ENCODE measurements at regions not wholly inside any gene's neighbourhood (a gene's known extent, or its start where the extent isn't known, plus 50 kb on each side); places are given as distances from the start of the nearest gene placed in this dataset.

DNA sequence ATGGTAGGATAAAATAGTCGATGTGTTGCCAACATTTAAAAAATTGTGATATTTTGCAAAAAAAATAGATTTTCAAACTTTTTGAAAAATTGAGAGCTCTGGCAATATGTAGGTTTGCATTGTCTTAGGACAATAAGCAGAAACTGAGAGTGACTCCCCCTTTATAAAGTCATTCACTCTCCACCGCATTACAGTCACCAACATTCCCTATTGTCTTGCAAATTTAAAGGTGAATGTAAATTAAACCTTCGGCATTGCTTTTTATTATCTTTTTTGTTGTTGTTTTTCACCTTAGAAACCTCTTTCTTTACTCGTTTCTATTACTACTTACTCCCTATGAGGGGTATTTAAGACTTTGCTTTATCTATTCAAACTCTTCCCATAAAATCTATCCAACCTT lies 944.2 kb downstream of the DTWD2 start:
- DNase-seq (ENCODE audit: low spot score), result no peak

DNA sequence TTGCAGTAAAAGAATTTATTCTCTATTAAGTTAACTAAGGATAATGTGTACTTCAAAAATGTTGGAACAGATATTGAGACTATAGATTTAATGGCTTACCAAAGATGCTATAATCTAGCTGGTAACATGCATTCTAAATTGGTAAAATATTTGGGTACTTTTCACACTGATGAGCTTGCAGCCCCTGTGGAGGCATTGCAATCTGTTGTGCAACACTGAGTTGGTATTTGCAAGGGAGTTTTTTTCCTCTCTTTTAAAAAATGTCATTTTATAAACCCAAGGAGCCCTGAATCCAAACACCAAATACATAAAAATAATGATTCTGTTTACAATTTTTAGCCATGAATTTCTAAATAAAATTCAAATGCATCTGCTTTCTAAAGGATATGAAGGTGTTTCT lies 944.8 kb downstream of the DTWD2 start:
- DNase-seq (ENCODE audit: low spot score), result no peak

DNA sequence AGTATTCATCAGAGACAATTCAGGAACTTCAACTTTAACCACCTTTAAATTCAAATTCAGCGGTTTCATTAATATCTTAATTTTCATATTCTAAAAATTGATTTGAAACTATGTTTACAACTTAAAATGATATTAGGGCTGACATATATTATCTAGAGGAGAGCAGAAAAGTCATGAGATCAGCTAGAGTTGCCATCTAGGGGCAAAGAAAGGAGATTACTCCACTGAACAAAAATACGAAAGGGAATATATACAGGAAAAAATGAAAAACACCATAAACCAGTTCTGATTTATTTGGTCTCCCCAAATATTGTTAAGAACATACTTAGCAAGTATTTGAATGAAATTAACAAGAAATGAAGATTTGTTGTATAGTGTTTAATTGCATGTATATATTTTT lies 946.3 kb downstream of the DTWD2 start:
- DNase-seq (ENCODE audit: low spot score), result no peak

DNA sequence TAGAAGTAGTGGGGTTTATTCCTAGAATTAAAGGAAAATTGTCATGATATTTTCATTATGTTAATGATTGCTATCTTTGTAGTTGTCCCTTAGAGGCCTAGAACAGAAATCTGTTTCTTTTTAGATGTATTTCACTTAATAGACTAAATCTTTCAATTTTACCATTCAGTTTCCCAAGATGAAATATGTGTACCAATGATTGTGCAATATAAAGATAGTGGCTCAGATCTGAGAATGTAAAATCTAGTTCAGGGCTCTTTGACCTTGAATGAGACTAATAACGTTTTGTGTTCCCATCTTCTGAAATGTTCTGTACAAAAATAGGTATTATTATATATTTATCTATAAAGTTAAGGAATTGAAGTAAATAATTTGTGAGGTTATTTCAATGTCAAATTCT lies 947.9 kb downstream of the DTWD2 start:
- no peak for DNase-seq (ENCODE audit: low spot score)

DNA sequence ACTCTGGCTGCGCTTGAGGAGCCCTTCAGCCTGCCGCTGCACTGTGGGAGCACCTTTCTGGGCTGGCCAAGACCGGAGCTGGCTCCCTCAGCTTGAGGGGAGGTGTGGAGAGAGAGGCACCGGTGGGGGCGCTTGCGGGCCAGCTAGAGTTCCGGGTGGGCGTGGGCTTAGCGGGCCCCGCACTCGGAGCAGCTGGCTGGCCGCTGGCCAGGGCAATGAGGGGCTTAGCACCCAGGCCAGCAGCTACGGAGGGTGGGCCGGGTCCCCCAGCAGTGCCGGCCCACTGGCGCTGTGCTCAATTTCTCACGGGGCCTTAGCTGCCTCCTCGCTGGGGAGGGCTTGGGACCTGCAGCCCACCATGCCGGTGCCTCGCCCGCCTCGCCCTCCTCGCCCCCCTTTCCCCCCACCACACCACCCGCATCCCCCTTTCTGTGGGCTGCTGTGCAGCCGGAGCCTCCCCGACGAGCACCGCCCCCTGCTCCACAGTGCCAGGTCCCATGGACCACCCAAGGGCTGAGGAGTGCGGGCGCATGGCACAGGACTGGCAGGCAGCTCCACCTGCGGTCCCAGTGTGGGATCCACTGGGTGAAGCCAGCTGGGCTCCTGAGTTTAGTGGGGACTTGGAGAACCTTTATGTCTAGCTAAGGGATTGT lies 954.5 kb downstream of the DTWD2 start:
- DNase-seq (ENCODE audit: low spot score), result no peak

DNA sequence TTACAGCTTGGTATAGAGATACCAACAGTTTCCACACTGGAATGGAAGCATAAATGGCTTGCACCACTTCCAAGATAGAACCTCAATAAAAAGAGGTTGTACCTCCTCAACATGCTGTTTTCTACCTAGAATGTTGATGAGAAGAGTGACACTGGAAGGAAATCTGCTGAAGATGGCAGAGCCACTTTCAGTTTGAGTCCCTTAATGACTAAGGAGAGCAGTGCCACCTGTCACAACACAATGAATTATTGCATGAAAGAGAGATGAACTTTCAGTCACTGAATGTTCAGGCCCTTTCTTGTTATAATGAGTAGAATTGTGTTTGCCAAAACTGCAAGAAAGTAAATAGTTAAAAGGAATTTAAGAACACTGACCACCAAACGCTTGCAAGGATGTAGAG lies 958.5 kb downstream of the DTWD2 start:
- DNase-seq (ENCODE audit: low spot score), result no peak

DNA sequence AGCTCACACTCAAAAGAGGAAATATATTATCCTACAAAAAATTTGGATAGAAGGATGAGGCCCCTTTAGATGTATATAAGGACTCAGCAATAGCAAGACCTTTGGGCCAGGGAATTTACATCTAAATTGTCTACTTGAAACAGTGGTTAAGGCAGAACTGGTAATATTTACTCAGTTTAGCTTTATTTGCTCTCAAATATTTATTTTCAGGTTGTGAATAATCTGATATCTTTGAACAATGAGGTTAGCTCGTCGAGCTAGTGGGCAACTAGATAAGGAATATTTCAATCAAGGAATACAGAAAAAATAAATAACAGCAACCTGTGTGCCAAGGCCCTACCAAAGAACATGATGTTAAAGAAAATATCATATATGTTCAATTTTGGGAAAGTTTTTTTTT lies 966.3 kb downstream of the DTWD2 start:
- no peak for DNase-seq (ENCODE audit: low spot score)

DNA sequence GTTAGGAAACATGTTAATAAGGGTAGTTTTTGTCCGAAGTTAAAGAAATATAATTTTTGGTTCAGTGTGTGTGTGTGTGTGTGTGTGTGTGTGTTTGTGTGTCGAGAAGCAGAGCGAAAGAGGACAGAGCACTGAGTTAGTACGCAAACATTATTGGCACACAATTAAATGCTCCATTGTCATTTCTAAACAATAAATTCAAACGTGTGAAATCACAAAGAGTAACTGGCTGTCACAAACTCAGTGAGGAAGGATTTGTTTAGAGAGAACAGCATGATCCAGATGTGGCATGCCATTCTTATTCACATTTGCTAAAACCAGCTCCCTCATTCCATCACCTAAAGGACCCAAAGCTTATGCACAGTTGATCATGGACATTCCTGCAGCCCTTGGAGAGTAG lies 970.8 kb downstream of the DTWD2 start:
- no peak for DNase-seq (ENCODE audit: low spot score)

DNA sequence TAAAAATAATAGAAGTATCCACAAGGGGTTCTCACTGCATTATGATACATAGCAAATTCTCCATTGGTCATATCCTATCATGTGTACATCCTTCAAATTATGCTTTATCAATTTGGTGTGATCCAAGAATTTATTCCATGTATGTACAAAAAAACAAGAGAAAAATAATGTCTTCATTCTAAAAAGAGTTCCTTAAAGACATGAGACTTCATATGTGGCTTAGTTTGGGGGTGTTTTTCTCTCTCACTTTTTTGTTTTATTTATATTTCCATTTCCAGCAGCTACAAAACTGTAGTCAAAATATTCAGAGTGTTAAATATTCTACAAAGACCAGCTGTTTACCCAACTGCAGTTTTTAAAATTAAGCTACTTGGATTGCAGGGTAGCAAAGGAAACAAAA lies 972.0 kb downstream of the DTWD2 start:
- no peak for DNase-seq (ENCODE audit: low spot score)

DNA sequence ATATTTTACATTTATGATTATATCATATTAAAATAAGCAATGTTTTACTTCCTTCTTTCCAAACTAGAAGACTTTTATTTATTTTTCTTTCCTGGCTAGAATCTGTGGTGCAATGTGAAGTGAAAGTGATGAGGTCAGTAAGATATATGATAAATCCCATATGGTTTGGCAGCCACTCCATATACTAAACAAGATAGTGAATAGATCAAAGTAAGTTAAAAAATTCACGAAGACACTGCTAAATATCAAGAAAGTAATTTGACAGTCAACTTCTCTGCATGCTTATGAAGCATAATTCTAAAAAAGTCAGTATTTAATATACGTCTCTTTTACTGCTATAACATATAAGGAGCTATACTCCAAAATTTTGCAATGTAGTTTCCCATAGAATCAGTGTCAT lies 972.8 kb downstream of the DTWD2 start:
- no peak for DNase-seq (ENCODE audit: low spot score)

DNA sequence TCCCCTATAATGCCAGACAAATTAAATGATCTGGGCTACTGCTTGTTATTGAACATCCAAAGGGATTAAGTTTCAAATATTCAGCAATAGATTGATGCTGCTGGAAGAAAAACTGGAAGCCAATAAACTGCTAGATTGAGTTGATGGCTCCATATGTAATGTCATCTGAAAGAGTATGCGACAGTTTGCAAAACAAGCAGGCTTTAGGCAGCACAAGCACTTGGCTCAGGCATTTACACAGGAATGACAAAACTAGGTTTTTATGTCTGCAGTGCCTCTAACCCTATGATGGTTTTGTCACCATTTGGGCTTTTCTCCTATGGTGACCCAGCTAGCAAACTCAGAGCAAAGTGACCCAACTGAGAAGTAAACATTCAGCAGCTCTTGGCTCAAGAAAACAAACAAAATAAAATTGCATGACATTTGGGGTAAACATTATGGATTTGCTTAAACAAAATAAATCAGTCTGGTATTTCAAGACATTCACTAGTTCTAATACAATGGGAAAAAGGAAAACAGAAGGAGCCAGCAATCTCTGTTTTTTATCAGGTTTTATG lies 978.5 kb downstream of the DTWD2 start:
- DNase-seq (ENCODE audit: low spot score), result no peak

DNA sequence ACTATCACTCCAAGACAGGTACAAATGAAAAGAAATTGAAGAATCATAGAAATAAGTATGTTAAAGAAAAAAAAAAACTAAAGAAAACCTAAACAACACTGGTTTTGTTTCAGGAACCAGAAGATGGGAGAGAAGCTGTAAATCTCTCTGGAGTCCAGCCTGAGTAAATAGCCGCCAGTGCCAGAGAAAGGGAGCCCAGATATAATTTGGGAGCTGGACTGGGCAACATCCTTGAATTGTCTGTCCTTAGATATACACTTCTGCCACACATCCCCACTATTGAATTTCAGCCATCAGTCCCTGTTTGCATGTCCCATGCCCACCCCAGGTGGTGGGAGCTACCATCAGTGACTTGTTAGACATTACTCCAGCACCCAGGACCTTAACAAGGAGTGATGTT lies 979.6 kb downstream of the DTWD2 start:
- no peak for DNase-seq (ENCODE audit: low spot score)

DNA sequence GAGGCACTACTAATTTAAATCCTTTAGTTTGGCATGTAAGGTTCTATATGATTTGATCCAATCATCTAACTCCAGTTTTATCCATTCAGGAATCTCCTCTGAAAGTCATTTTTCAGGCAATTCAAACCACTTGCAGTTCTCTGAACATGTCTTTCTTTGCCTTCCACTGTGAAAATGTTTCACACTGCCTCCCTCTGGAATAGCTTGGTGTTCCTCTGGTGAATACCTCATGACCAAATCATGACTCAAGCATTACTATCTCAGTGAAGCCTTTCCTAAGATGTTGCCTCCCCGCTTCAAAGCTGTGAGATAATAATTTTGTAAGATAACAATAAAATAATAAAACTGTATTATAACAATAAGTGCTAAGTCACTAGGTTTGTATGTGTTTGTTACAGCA lies 981.1 kb downstream of the DTWD2 start:
- no peak for DNase-seq (ENCODE audit: low spot score)

DNA sequence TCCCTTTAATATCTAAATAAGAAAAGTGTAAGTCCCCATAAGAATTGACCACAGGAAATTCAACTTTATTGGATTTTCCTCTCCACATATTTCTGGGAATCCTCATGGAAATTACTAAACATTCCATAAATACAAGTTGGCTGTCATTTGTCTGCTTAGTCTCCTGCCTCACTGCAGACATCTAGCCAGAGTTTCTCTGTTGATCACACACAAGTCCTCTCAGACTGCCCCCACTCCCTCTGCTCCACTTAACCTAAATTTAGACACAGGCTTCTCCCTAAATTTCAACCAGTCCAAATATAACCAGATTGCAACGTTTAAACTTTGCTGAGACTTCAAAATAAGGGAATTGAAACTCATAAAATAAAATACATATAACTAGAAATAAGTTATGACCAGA lies 982.1 kb downstream of the DTWD2 start:
- DNase-seq (ENCODE audit: low spot score), result no peak

DNA sequence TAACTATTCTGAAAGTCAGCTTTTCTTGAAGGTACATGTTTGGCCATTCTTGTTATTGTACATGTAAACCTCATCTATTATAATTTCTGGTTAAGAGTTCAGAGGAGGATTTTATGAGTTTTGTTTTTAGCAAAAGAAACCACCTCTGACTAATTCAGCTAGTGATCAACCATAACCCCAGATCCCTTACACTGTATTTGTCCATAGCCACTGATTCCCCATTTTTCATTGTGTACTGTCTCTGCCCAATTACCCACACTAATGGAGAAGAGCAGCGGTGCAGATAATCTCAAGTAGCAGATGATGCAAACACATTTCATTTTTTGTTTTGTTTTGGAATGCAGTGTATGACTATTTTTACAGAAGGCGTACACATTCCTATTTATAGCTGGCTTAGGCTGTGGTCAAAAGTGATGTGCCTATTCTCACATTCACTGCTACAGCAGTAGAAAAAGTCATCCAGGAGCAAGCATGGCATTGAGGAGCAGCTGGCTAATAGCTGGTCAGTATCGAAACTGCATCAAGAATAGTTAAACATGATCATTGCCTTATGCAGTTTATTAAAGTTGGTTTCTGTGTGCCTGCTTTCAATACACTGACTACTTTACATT lies 988.3 kb downstream of the DTWD2 start:
- no peak for DNase-seq (ENCODE audit: low spot score)

DNA sequence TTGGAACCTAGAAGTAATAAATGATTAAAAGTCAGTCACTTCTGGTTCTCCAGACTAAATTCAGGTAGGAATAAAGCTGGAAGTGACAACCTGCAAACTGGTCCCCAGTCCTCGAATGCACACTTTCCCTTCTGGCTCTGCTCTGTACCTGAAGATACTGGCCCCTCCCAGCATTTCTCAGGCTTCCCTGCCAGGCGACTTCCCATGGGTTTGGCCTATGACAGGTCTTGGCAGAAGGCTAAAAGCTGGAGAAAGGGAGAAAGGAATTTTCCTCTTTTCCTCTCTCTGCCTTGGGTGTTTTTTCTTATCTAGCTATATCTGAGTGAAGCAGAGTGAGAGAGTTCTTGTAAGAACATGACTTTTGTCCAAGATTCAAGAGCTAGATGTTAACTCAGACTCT lies 1005.7 kb downstream of the DTWD2 start:
- DNase-seq (ENCODE audit: low spot score), result no peak

DNA sequence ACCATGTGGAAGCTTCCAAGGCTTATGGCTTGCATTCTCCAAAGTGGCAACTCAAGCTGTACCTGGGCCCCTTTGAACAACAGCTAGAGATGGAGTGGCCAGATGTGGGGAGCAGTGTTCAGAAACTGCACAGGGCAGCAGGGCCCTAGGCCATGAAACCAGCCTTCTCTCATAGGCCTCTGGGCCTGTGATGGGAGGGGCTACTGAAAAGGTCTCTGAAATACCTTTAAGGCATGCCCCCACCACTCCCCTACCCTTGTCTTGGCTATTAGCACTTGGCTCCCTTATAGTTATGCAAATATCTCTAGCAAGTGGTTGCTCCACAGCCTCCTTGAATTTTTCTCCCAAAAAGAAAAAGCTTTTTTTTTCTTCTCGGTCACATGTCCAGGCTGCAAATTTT lies 1014.6 kb downstream of the DTWD2 start:
- DNase-seq (ENCODE audit: low spot score), result no peak

DNA sequence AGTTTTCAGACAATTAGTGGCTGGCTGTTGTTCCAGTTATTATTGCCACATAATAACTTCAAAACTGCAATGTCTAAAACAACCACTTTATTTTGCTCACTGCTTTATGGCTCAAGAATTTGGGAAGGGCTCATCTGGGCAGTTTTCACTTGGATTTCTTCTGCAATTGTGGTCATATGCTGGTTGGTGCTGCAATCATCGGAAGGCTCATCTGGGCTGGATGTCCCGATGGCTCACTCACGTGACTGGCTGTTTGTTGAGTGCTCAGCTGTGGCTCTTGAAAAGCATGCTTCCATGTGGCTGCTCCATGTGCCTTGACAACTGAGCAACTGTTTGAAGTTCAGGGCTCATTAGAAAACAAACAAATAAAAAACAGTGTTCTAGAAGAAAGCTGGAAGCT lies 1032.5 kb downstream of the DTWD2 start:
- DNase-seq (ENCODE audit: low spot score), result no peak

DNA sequence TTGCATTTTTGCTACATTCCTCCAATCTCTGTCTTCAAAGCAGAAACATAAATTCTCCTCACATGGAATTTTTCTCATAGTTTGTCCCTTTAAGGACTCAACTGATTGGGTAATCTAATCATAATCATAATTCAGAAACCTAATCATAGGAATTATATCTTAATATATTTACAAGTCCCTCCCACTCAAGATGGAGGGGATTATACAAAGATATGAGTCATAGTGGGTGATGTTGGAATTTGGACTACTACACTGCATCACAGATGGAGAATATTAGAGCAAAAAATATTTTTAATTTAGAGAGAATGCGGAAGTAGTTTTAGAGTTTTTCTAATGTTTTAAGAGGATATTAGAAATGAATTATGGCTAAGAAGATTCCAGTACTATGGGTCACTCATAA lies 1034.0 kb downstream of the DTWD2 start:
- no peak for DNase-seq (ENCODE audit: low spot score)

DNA sequence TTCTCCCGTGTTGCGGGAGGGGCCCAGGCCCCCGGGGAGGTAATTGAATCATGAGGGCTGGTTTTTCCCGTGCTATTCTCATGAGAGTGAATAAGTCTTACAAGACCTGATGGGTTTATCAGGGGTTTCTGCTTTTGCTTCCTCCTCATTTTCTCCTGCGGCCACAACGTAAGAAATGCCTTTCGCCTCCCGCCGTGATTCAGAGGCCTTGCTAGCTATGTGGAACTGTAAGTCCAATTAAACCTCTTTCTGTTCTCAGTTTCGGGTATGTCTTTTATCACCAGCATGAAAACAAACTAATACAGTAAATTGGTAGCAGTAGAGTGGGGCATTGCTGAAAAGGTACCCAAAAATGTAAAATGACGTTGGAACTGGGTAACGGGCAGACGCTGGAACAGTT lies 1035.1 kb downstream of the DTWD2 start:
- no peak for DNase-seq (ENCODE audit: low spot score)

DNA sequence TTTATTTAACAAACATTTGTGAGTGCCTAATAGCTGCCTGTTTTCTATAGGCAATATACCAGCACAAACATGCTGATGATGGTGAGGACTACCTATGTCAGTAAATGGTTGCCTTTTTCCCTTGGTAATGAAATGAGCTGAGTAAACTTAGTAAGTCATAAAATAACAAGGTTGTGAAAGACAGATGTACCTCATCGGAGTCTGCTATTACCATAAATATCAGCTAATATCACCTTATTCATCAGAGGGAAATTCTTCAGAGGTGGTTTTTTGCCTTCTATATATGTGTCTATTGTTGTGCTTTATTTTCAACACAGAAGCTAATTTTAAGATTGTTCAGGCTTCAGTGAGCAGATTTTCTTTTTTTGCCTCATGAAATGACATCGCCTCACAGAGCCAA lies 1040.5 kb downstream of the DTWD2 start:
- DNase-seq (ENCODE audit: low spot score), result no peak

DNA sequence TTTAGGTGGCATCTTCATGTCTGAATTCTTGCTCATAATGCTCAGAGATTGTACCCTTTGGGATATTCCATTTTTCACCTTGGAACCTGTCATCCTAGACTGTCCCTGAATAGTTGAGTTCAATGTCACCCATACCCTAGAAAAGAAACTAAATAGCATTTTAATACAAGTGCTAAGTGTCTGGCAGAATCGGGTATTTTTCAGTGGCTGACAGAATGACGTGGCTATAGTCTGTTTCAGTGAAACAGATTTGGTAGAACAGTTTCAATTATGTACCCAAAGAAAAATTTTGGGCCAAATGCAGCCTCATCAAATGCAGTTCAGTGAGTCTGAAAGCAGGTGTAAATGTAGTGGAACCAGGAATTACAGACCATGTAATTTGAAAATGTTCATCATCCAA lies 1041.2 kb downstream of the DTWD2 start:
- no peak for DNase-seq (ENCODE audit: low spot score)

DNA sequence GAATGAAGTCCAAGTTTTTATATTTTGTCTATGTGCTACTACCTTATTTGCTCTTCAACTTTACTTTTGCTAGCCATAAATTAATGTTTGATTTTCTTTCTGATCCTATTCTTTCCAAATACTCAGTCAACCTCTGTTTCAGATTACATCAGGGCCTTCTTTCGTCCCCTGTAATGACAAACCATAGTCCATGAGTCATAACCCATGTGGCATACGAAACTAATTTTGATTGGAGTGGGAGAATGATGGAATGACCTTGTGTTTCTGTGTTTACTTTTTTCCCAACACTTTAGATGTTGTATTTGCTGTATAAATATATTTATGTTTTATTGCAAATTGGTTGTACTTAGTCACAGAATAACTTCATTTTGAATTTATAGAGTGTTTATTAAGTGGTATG lies 1043.1 kb downstream of the DTWD2 start:
- DNase-seq (ENCODE audit: low spot score), result no peak

DNA sequence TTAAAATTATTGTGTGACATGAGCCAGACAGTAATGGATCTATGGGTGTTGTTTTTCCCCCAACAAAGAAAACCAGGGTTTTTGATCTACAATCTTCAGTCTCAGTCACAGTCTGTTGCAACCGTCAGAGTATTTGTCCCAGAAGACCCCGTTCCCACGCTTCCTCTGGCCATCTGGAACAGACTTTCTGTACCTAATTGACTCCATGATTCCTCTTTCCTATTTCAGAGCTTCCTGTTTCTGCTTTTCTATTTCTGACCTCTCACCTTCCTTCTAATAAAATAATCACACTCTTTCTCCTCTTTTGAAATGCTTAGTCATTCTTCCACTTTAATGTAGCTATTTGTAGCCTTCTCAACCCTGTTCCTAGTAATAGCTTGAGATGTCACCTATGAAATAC lies 1044.8 kb downstream of the DTWD2 start:
- DNase-seq (ENCODE audit: low spot score), result no peak
